Coronary artery (tissue), 2 donors: ENCODE measurements at regions not wholly inside any gene's neighbourhood (a gene's known extent, or its start where the extent isn't known, plus 50 kb on each side); places are given as distances from the start of the nearest gene placed in this dataset.

Source experiments
- DNase-seq: peaks from one replicate; pipeline ENCODE4 v3.0.0-alpha.2; 2017; ENCODE audit warnings: low spot score
- H3K27ac ChIP-seq, 2 donors: fragments of 200-600 bp; sonication (generic); one replicate each; pipeline ENCODE4 v1.5.1; 2016 to 2019
- H3K4me3 ChIP-seq: fragments of 200-600 bp; sonication (generic); 2 replicates; pipeline ENCODE4 v1.5.1; 2016; ENCODE audit warnings: mild to moderate bottlenecking, moderate library complexity
- CTCF ChIP-seq: fragments of 200-600 bp; sonication (generic); IDR thresholded peaks from one replicate; pipeline ENCODE4 v1.5.1; 2019; ENCODE audit warnings: antibody characterized with exemption

DNA sequence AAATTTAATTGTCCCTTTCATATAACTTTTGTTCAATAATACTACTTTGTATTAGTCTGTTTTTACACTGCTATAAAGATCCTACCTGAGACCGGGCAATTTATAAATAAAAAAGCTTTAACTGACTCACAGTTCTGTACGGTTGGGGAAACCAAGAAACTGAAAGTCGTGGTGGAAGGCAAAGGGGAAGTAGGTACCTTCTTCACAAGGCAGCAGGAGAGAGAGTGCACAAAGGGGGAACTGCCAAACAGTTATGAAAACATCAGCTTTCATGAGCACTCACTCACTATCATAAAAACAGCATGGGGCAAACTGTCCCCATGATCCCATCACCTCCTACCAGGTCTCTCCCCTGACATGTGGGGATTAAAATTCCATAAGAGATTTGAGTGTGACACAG lies 1069.0 kb downstream of the FSCB start:
- no peak for TF ChIP-seq CTCF
- Histone ChIP-seq H3K27ac (no peak overlapping the region), H3K4me3 (no peak overlapping the region)
- DNase-seq, result no peak

GRCh38 chr14:43418324-43418723 lies 1088.8 kb downstream of the FSCB start:
- no peak for TF ChIP-seq CTCF
- no peak for DNase-seq
- H3K27ac ChIP-seq, result no peak overlapping the region
- H3K4me3 ChIP-seq, result no peak overlapping the region

DNA sequence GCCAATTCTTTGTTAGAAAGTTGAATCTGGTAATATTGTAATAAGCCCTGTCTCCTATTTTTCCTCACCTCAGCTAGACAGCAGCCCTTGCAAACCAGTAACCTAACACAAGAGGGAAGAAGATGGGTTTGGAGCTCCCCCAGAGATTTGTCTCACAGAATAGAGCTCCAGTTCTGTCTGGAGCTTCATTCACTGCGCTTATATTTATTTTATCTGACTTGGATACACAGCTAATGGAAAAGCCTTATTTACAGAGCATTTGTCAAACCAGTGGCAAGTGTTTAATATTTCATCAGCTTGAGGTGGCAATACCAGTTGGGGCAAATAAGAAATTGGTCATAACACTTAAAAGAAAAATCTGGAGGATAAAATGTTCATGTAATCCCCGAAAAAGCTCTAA lies 1094.0 kb downstream of the FSCB start:
- Histone ChIP-seq H3K4me3 (no peak overlapping the region), H3K27ac (no peak overlapping the region)
- DNase-seq, result no peak
- no peak for TF ChIP-seq CTCF

GRCh38 chr14:43411841-43412240 lies 1095.2 kb downstream of the FSCB start:
- DNase-seq, result no peak
- TF ChIP-seq CTCF, result no peak
- Histone ChIP-seq H3K4me3 (no peak overlapping the region), H3K27ac (no peak overlapping the region)

- H3K4me3 ChIP-seq, result no peak overlapping the region
- no peak overlapping the region for H3K27ac ChIP-seq
- no peak for DNase-seq
- no peak for TF ChIP-seq CTCF
These were observed 1096.5 kb downstream of the FSCB start for GRCh38 chr14:43410631-43411030.

GRCh38 chr14:43408472-43408871 lies 1098.6 kb downstream of the FSCB start:
- no peak for TF ChIP-seq CTCF
- Histone ChIP-seq H3K27ac (no peak overlapping the region), H3K4me3 (no peak overlapping the region)
- DNase-seq, result no peak

GRCh38 chr14:43407706-43408105 lies 1099.4 kb downstream of the FSCB start:
- Histone ChIP-seq H3K4me3 (no peak overlapping the region), H3K27ac (no peak overlapping the region)
- no peak for DNase-seq
- TF ChIP-seq CTCF, result no peak
